Tibial nerve (tissue), 4 donors: ENCODE measurements at regions not wholly inside any gene's neighbourhood (a gene's known extent, or its start where the extent isn't known, plus 50 kb on each side); places are given as distances from the start of the nearest gene placed in this dataset.

Source experiments
- DNase-seq, 2 donors: peaks; one replicate each; pipeline ENCODE4 v3.0.0-alpha.2; 2019; ENCODE audit warnings: low spot score in 2 of 2
- H3K27ac ChIP-seq, 4 donors: fragments of 200-600 bp; sonication (generic) in 3 of 4; one replicate each; pipeline ENCODE4 v1.5.1; 2017 to 2019; ENCODE audit warnings: mild to moderate bottlenecking in 1 of 4
- H3K27me3 ChIP-seq, 2 donors: fragments of 200-600 bp; sonication (generic) in 1 of 2; one replicate each; pipeline versions ENCODE4 v1.5.1 to v1.6.0; 2017 to 2019
- H3K36me3 ChIP-seq, 3 donors: fragments of 200-600 bp; sonication (generic); one replicate each; pipeline ENCODE4 v1.5.1; 2018 to 2019
- H3K4me1 ChIP-seq, 4 donors: fragments of 200-600 bp; sonication (generic) in 3 of 4; one replicate each; pipeline ENCODE4 v1.5.1; 2017 to 2019
- H3K4me3 ChIP-seq, 4 donors: fragments of 200-600 bp; sonication (generic) in 3 of 4; one replicate each; pipeline ENCODE4 v1.5.1; 2017 to 2019; ENCODE audit warnings: mild to moderate bottlenecking in 1 of 4, moderate library complexity in 1 of 4
- H3K9me3 ChIP-seq, 4 donors: fragments of 200-600 bp; sonication (generic) in 3 of 4; one replicate each; pipeline ENCODE4 v1.5.1; 2017 to 2019
- CTCF ChIP-seq, 5 experiments: fragments of 200-600 bp in 3 of 5; fragments of 450-650 bp in 2 of 5; sonication (generic) in 3 of 5; IDR thresholded peaks; one replicate each; pipeline ENCODE4 v1.5.1; 2016 to 2019; ENCODE audit warnings: antibody characterized with exemption in 5 of 5, mild to moderate bottlenecking in 3 of 5, moderate library complexity in 2 of 5
- EP300 ChIP-seq, 2 donors: sonication (generic); formaldehyde crosslinking; IDR thresholded peaks; one replicate each; pipeline ENCODE4 v1.6.1; 2017; ENCODE audit warnings: antibody characterized with exemption in 2 of 2, mild to moderate bottlenecking in 1 of 2
- POLR2A ChIP-seq, 2 donors: fragments of 450-650 bp; IDR thresholded peaks; one replicate each; pipeline ENCODE4 v1.6.1; 2017; ENCODE audit warnings: antibody characterized with exemption in 2 of 2, mild to moderate bottlenecking in 2 of 2, moderate library complexity in 2 of 2
- WGBS, 2 donors: methylation state at CpG; one replicate each; pipeline ENCODE4 v1.1.5; 2018; 5-methylcytosine and 5-hydroxymethylcytosine counted together

- Histone ChIP-seq H3K27me3 (no peaks in the 10 kb centered on the region), H3K4me3 (no peak overlapping the region), H3K27ac (no peak overlapping the region), H3K36me3 (no peaks in the 10 kb centered on the region), H3K9me3 (no peaks in the 10 kb centered on the region), H3K4me1 (no peaks in the 10 kb centered on the region)
- DNase-seq = no peak
- 85 to 92% methylated on average over 2 of the region's 2 CpGs for WGBS, 2 donors
- TF ChIP-seq CTCF (IDR thresholded peaks at IDR 0.05) (no peak), POLR2A (IDR thresholded peaks at IDR 0.05) (no peak)
Observed at GRCh38 chr11:29210426-29210825, 806.4 kb downstream of the KCNA4 start.

- Histone ChIP-seq H3K27ac (no peak overlapping the region), H3K4me1 (no peaks in the 10 kb centered on the region), H3K9me3 (no peaks in the 10 kb centered on the region), H3K27me3 (no peaks in the 10 kb centered on the region), H3K4me3 (no peak overlapping the region), H3K36me3 (no peaks in the 10 kb centered on the region)
- TF ChIP-seq CTCF (IDR thresholded peaks at IDR 0.05) (no peak), EP300 (IDR thresholded peaks at IDR 0.05) (no peak), POLR2A (IDR thresholded peaks at IDR 0.05) (no peak)
- DNase-seq = no peak
- WGBS, 2 donors = 40 to 54% methylated on average over 2 of the region's 2 CpGs
Observed at GRCh38 chr11:29208117-29208516, 808.7 kb downstream of the KCNA4 start.

- no peaks in the 10 kb centered on the region for H3K27me3 ChIP-seq
- H3K4me1 ChIP-seq = no peaks in the 10 kb centered on the region
- H3K36me3 ChIP-seq = no peaks in the 10 kb centered on the region
- WGBS, 2 donors = 68 to 72% methylated on average over 11 of the region's 11 CpGs
- no peak for DNase-seq
- H3K27ac ChIP-seq = no peak overlapping the region
- H3K4me3 ChIP-seq = no peak overlapping the region
- TF ChIP-seq CTCF (IDR thresholded peaks at IDR 0.05) = no peak
- TF ChIP-seq EP300 (IDR thresholded peaks at IDR 0.05) = no peak
- TF ChIP-seq POLR2A (IDR thresholded peaks at IDR 0.05) = no peak
- H3K9me3 ChIP-seq = no peaks in the 10 kb centered on the region
Observed at GRCh38 chr11:29200791-29201562, 815.9 kb downstream of the KCNA4 start.

- no peak for TF ChIP-seq CTCF (IDR thresholded peaks at IDR 0.05)
- no peak for TF ChIP-seq EP300 (IDR thresholded peaks at IDR 0.05)
- no peak for TF ChIP-seq POLR2A (IDR thresholded peaks at IDR 0.05)
- no peak overlapping the region for H3K27ac ChIP-seq
- H3K4me1 ChIP-seq = no peaks in the 10 kb centered on the region
- no peak overlapping the region for H3K4me3 ChIP-seq
- H3K9me3 ChIP-seq = no peaks in the 10 kb centered on the region
- H3K27me3 ChIP-seq = no peaks in the 10 kb centered on the region
- no peak for DNase-seq
- H3K36me3 ChIP-seq = no peaks in the 10 kb centered on the region
Observed at GRCh38 chr11:29190313-29190712, 826.5 kb downstream of the KCNA4 start.

- DNase-seq = no peak
- TF ChIP-seq EP300 (IDR thresholded peaks at IDR 0.05) (no peak), POLR2A (IDR thresholded peaks at IDR 0.05) (no peak), CTCF (IDR thresholded peaks at IDR 0.05) (no peak)
- no peaks in the 10 kb centered on the region for H3K27me3 ChIP-seq
- no peak overlapping the region for H3K4me3 ChIP-seq
- H3K4me1 ChIP-seq = no peaks in the 10 kb centered on the region
- no peak overlapping the region for H3K27ac ChIP-seq
- WGBS, 2 donors = 82 to 93% methylated on average over 1 of the region's 1 CpG
- H3K9me3 ChIP-seq = no peaks in the 10 kb centered on the region
- H3K36me3 ChIP-seq = no peaks in the 10 kb centered on the region
Observed at GRCh38 chr11:29187215-29187614, 829.6 kb downstream of the KCNA4 start.
